OCI-LY1 (cell line): ENCODE measurements at regions not wholly inside any gene's neighbourhood (a gene's known extent, or its start where the extent isn't known, plus 50 kb on each side); places are given as distances from the start of the nearest gene placed in this dataset.

Source experiments
- H2AFZ ChIP-seq: fragments of 200-600 bp; sonication (generic), shearing (Covaris generic); 2 replicates; pipeline ENCODE4 v1.6.0; 2014; ENCODE audit warnings: antibody characterized with exemption, mild to moderate bottlenecking, low read length
- H3F3A ChIP-seq: fragments of 200-600 bp; sonication (generic), shearing (Covaris generic); 2 replicates; pipeline ENCODE4 v1.6.0; 2014; ENCODE audit warnings: mild to moderate bottlenecking, antibody characterized with exemption, low read length, moderate library complexity; ENCODE audit not compliant: insufficient read depth
- H3K27ac ChIP-seq: fragments of 200-600 bp; sonication (generic); 2 replicates; pipeline ENCODE4 v1.5.1; 2014; ENCODE audit warnings: low read length, mixed run types, mild to moderate bottlenecking, low read depth; ENCODE audit not compliant: poor library complexity, severe bottlenecking
- H3K27me3 ChIP-seq: fragments of 200-600 bp; sonication (generic); 2 replicates; pipeline ENCODE4 v1.6.0; 2014; ENCODE audit warnings: antibody characterized with exemption, mild to moderate bottlenecking, low read length, moderate library complexity; ENCODE audit not compliant: insufficient read depth
- H3K36me3 ChIP-seq: fragments of 200-600 bp; sonication (generic); 2 replicates; pipeline ENCODE4 v1.6.1; 2014; ENCODE audit warnings: mild to moderate bottlenecking, antibody characterized with exemption, low read length, moderate library complexity, mixed read lengths; ENCODE audit not compliant: insufficient read depth
- H3K4me1 ChIP-seq: fragments of 200-600 bp; sonication (generic); 2 replicates; pipeline ENCODE4 v1.5.1; 2014; ENCODE audit warnings: mild to moderate bottlenecking, low read length, moderate library complexity; ENCODE audit not compliant: insufficient read depth, severe bottlenecking
- H3K4me2 ChIP-seq: fragments of 200-600 bp; sonication (generic), shearing (Covaris generic); 2 replicates; pipeline ENCODE4 v1.6.1; 2014; ENCODE audit warnings: low read length
- H3K4me3 ChIP-seq: fragments of 200-600 bp; sonication (generic); 2 replicates; pipeline ENCODE4 v1.5.1; 2014; ENCODE audit warnings: low read length, low read depth, mild to moderate bottlenecking, mixed read lengths; ENCODE audit not compliant: poor library complexity, severe bottlenecking
- H3K79me2 ChIP-seq: fragments of 200-600 bp; shearing (Covaris generic); 2 replicates; pipeline ENCODE4 v1.6.1; 2016; ENCODE audit warnings: mixed run types, low read length, mixed read lengths; ENCODE audit not compliant: insufficient read depth
- H3K9ac ChIP-seq: fragments of 200-600 bp; sonication (generic), shearing (Covaris generic); 2 replicates; pipeline ENCODE4 v1.6.1; 2014; ENCODE audit warnings: mild to moderate bottlenecking, low read length, mixed read lengths
- H3K9me2 ChIP-seq: fragments of 200-600 bp; sonication (generic), shearing (Covaris generic); 2 replicates; pipeline ENCODE4 v1.6.1; 2014; ENCODE audit warnings: low read depth, mild to moderate bottlenecking, low read length, mixed read lengths
- H3K9me3 ChIP-seq: fragments of 200-600 bp; shearing (Covaris generic); 2 replicates; pipeline ENCODE4 v1.6.1; 2014; ENCODE audit warnings: low read length, mixed read lengths
- H4K20me1 ChIP-seq: fragments of 200-600 bp; sonication (generic), shearing (Covaris generic); 2 replicates; pipeline ENCODE4 v1.6.0; 2016; ENCODE audit warnings: mild to moderate bottlenecking, low read length; ENCODE audit not compliant: insufficient read depth
- CTCF ChIP-seq: fragments of 200-600 bp; sonication (generic), shearing (Covaris generic); IDR thresholded peaks from 2 replicates; pipeline ENCODE4 v1.5.1; 2017; ENCODE audit warnings: mild to moderate bottlenecking, antibody characterized with exemption, low read length, moderate library complexity, mixed read lengths
- EZH2 ChIP-seq: fragments of 200-600 bp; sonication (generic), shearing (Covaris generic); IDR thresholded peaks from 2 replicates; pipeline ENCODE4 v1.8.0; 2017; ENCODE audit warnings: borderline replicate concordance, mixed run types, mild to moderate bottlenecking, antibody characterized with exemption, low read length, moderate library complexity, mixed read lengths

GRCh38 chr13:76379341-76380105 lies 506.7 kb downstream of the KCTD12 start:
- no peaks in the 10 kb centered on the region for H3K4me1 ChIP-seq
- H3K36me3 ChIP-seq = no peaks in the 10 kb centered on the region
- TF ChIP-seq CTCF (no peak), EZH2 (no peak)
- no peaks in the 10 kb centered on the region for H4K20me1 ChIP-seq
- H3K27ac ChIP-seq = no peak overlapping the region
- H3K27me3 ChIP-seq = no peaks in the 10 kb centered on the region
- H3K9me2 ChIP-seq = no peaks in the 10 kb centered on the region
- H3K4me3 ChIP-seq = no peak overlapping the region
- H3K9me3 ChIP-seq = no peaks in the 10 kb centered on the region
- no peaks in the 10 kb centered on the region for H3F3A ChIP-seq
- no peak overlapping the region for H3K4me2 ChIP-seq
- H3K9ac ChIP-seq = no peak overlapping the region
- H3K79me2 ChIP-seq = no peaks in the 10 kb centered on the region
- H2AFZ ChIP-seq = no peak overlapping the region

DNA sequence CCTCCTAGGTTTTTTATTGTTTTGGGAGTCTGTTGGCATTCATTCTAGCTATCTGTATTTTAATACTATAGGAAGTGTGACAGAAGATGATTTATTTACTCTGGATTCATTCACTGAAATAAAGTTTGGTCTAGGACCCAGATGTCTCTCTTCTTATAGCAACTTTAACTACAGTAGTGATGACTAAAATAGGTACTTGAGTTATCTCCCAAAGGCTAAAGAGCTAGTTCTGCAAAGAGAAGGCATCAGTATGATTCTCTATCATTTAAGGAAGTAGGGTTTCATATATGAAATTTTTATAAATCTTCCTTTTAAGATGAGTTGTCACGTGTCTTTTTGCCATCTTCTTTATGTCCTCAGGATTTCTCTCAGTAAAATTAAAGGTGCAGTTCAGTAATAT lies 507.4 kb downstream of the KCTD12 start:
- H3K9ac ChIP-seq = no peak overlapping the region
- H3K27me3 ChIP-seq = no peaks in the 10 kb centered on the region

GRCh38 chr13:76363682-76364289 lies 522.4 kb downstream of the KCTD12 start:
- H3K27me3 ChIP-seq = no peaks in the 10 kb centered on the region
- H3K36me3 ChIP-seq = no peaks in the 10 kb centered on the region
- H3K9me2 ChIP-seq = no peaks in the 10 kb centered on the region
- H3F3A ChIP-seq = no peaks in the 10 kb centered on the region
- TF ChIP-seq EZH2 = no peak
- no peak for TF ChIP-seq CTCF
- H4K20me1 ChIP-seq = no peaks in the 10 kb centered on the region
- H3K79me2 ChIP-seq = no peaks in the 10 kb centered on the region
- no peak overlapping the region for H3K4me3 ChIP-seq
- no peaks in the 10 kb centered on the region for H3K9me3 ChIP-seq
- no peak overlapping the region for H3K4me2 ChIP-seq
- H3K4me1 ChIP-seq = no peaks in the 10 kb centered on the region
- H2AFZ ChIP-seq = no peak overlapping the region
- H3K27ac ChIP-seq = no peak overlapping the region
- H3K9ac ChIP-seq = no peak overlapping the region

More for the DNA sequence above, 507.4 kb downstream of the KCTD12 start:
- Histone ChIP-seq H2AFZ (no peak overlapping the region), H3F3A (no peaks in the 10 kb centered on the region), H3K9me2 (no peaks in the 10 kb centered on the region), H3K9me3 (no peaks in the 10 kb centered on the region), H3K4me3 (no peak overlapping the region), H3K4me1 (no peaks in the 10 kb centered on the region), H3K79me2 (no peaks in the 10 kb centered on the region), H4K20me1 (no peaks in the 10 kb centered on the region), H3K36me3 (no peaks in the 10 kb centered on the region), H3K27ac (no peak overlapping the region), H3K4me2 (no peak overlapping the region)
- no peak for TF ChIP-seq CTCF
- no peak for TF ChIP-seq EZH2
